Liver (tissue), 3 donors: ENCODE measurements at regions not wholly inside any gene's neighbourhood (a gene's known extent, or its start where the extent isn't known, plus 50 kb on each side); places are given as distances from the start of the nearest gene placed in this dataset.

Experiments used
- EGR1 ChIP-seq, 2 donors: IDR thresholded peaks; 2 replicates each; pipeline ENCODE4 v1.6.1; 2016 to 2018; ENCODE audit warnings: antibody characterized with exemption in 2 of 2, low read depth in 2 of 2
- MAX ChIP-seq: IDR thresholded peaks from 2 replicates; pipeline ENCODE4 v1.6.1; 2016; ENCODE audit warnings: antibody characterized with exemption
- RAD21 ChIP-seq, 2 donors: IDR thresholded peaks; 2 replicates each; pipeline ENCODE4 v1.6.1; 2016; ENCODE audit warnings: antibody characterized with exemption in 2 of 2, mild to moderate bottlenecking in 2 of 2
- REST ChIP-seq: IDR thresholded peaks from 2 replicates; pipeline ENCODE4 v1.6.1; 2016; ENCODE audit warnings: antibody characterized with exemption, mild to moderate bottlenecking
- SP1 ChIP-seq: IDR thresholded peaks from 2 replicates; pipeline ENCODE4 v1.6.1; 2018; ENCODE audit warnings: antibody characterized with exemption, mild to moderate bottlenecking
- YY1 ChIP-seq: IDR thresholded peaks from 2 replicates; pipeline ENCODE4 v1.6.1; 2016; ENCODE audit warnings: antibody characterized with exemption, mild to moderate bottlenecking
- TF ChIP-seq, protein P1 (sequence below): fragments of 150-350 bp; IDR thresholded peaks from 2 replicates; pipeline ENCODE4 v1.5.1; 2017; ENCODE audit warnings: improper control_type of control experiment, low read depth, low read length; ENCODE audit not compliant: missing input control
- donor health status: healthy.
- donor health status: healthy.

GRCh38 chr9:87223392-87224246 is 274.0 kb upstream of the DAPK1 start:
- TF ChIP-seq, protein P1, sequence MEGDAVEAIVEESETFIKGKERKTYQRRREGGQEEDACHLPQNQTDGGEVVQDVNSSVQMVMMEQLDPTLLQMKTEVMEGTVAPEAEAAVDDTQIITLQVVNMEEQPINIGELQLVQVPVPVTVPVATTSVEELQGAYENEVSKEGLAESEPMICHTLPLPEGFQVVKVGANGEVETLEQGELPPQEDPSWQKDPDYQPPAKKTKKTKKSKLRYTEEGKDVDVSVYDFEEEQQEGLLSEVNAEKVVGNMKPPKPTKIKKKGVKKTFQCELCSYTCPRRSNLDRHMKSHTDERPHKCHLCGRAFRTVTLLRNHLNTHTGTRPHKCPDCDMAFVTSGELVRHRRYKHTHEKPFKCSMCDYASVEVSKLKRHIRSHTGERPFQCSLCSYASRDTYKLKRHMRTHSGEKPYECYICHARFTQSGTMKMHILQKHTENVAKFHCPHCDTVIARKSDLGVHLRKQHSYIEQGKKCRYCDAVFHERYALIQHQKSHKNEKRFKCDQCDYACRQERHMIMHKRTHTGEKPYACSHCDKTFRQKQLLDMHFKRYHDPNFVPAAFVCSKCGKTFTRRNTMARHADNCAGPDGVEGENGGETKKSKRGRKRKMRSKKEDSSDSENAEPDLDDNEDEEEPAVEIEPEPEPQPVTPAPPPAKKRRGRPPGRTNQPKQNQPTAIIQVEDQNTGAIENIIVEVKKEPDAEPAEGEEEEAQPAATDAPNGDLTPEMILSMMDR = no peak
- TF ChIP-seq YY1 (no peak), REST (no peak), MAX (no peak), EGR1 (IDR thresholded peaks at IDR 0.05; ENCODE audit: low read depth in 2 of 2) (no peak), RAD21 (IDR thresholded peaks at IDR 0.05) (no peak), SP1 (no peak)
